GM18858 (cell line): ENCODE measurements at regions not wholly inside any gene's neighbourhood (a gene's known extent, or its start where the extent isn't known, plus 50 kb on each side); places are given as distances from the start of the nearest gene placed in this dataset.

ENCODE experiments used
- ATAC-seq: cut with Tn5 transposase; IDR thresholded peaks from one replicate; pipeline ENCODE4 v1.9.1; 2021; ENCODE audit not compliant: unreplicated experiment

DNA sequence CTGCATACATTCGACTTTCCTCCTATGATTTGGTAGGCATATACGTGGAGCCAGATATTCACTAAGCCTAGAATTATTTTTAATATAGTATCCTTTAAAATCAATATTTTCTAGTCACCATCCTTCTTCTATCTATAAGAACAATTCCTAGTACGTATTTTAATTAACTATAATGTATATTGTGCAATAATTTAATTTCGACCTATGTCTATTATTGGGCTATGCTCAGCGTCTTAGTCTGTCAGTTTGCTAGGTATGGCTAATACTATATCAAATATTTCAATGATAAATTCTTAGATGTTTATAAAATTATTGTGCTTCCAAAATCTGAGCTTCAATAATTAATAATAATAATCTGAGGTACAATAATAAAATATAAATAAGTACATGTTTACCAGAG lies 705.3 kb downstream of the PRELID2 start:
- no peak for ATAC-seq

DNA sequence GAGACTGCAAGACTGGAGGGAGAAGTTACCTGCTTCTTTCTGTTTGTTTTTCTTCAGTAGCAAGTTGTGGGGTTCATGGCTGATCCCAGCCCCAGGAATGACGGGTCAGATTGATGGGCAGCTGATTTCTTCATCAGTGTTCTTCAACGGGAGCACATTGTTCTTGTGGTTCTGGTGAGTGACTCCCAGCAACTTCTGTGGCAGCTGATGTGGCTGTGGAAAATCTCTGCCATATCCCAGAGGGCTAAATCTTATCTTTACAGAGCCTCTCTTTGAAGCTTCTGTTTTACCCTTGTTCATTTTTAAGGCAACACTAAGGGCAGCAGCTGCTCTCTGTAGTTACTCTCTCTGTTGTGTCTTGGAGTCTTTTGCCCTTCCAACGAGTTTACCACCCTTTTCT lies 710.3 kb downstream of the PRELID2 start:
- no peak for ATAC-seq

DNA sequence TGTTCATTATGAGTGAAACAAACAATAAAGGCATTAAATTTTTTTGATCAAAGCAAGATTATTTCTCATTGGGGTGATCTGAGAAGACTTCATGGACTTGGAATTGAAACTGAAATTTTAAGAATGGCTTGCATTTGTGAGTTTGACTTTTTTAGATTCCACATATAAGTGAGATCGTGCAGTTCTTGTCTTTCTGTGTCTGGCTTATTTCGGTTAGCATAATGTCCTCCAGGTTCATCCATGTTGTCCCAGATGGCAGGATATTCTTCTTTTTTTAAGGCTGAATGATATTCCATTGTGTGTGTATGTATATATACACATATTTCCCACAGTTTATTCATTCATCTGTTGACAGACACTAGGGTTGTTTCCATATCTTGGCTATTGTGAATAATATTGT lies 716.5 kb downstream of the PRELID2 start:
- no peak for ATAC-seq

DNA sequence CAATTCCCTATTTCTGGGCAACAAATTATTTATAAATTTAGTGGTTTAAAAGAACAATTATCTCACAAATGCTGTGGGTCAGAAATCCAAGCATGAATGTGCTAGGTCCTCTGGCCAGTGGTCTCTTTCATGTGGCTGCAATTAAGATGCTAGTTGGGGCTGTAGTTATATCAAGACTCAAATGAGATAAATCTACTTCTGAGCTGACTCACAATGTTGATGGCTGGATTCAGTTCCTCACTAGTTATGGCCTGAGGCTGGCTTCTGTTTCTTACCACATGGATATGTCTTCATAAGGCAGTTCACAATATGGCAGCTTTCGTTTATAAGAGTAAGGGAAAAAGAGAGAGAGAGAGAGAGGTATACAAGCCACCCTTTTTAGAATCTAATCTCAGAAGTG lies 717.0 kb downstream of the PRELID2 start:
- no peak for ATAC-seq

DNA sequence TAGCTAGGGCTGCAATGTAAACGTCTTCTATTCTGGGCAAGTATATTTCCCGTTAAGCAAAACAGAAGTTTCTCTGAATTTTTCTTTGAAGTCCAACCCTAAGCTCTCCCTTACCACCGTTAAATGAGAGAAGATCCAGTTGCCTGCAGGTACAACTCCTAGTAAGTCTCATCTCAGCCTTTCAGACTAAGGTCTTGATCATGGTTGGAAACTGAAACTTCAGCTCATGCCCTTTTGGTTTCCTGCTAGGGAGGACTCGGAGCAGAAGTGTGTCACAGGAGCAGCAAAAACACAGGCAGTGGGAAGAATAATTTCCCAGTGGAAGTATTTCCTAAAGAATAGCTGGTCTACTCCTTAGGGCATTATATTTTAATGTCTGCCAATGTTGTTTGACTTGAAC lies 717.9 kb downstream of the PRELID2 start:
- ATAC-seq = no peak

DNA sequence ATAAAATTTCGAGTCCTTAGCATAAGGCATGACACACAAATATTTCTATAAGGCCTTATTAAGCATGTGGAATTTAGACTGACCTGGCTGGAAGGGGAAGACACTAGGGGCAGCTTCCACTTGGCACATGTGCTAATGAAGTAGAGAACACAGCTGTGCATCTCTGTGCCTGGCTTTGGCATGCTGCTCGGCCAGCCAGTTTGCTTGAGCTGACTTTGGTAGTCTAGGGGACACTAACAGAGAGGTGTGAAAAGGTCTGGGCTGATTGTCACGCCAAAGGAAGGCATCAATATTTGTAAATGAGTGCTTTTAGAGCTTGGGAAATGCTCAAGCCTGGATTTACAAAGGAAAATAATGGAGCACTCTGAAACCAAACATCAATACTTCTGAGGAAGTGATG lies 723.7 kb downstream of the PRELID2 start:
- no peak for ATAC-seq

DNA sequence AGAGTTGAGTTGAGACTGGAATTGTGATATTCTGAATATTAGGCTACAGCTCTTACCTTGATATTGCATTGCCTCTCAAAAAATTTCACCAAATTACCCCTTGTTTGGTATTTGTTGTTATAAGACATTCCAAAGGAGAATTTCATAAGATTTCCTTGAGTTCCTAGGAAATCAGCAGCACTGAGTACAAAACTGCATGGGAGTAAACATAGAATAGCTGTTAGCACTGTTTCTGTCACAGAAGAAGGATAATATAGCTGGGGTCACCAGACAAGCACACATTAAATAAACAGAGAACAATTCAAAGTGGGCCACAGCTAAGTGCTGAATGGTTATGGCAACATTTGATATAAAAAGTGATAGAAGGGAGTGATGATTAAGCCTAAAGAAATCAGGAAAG lies 724.3 kb downstream of the PRELID2 start:
- ATAC-seq = no peak

DNA sequence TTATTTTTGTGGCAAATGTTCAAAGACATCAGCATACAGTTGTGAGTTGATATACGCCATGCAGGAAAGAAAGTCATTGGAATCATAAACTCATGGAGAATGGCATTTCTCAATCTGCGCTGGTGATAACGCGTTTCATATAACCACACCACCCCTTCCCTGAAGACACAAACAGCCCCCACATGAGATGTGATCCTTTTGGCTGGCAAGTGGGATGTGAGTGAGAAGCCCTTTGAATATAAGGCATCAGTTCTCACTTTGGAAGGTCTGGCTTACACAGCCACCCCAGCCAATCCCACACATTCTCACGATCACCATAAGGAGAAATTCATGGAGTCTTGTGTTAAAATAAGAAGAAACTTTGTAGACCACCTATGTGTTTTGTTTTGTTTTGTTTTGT lies 725.0 kb downstream of the PRELID2 start:
- ATAC-seq = no peak

DNA sequence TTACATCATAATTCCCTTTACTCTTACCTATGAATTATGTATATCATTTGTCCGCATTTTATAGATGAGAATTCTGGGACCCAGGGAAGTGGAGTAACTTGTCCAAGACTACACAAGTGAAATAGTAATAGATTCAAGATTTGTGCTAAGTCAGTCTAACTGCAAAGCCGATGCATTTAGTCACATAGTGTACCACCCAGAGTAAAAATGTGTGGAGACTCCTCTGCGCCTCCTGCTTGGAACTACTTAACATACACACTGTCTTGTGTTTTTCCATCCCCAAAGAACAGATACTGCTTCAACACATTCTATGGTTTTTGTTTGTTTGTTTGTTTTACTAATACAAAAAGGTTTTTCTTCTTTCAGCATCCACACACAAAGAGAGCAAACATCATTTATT lies 729.8 kb downstream of the PRELID2 start:
- ATAC-seq = no peak

DNA sequence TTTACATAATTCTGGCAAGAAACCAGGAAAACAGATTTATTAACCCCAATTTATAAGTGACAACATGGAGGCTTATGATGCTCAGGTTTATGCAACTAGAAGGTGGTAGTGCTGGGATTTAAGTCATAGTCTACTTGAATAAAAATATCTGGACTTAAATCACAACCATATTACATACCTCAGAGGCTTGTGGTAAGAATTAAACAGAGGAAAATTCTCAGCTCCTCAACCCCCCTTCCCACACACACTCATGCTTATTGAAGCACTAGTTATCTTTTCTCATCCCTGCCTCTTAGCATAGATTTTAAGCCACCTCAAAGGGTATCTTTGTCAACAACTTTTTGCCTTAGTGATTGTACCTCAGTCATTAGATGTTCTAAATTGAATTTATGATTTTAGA lies 731.0 kb downstream of the PRELID2 start:
- no peak for ATAC-seq

DNA sequence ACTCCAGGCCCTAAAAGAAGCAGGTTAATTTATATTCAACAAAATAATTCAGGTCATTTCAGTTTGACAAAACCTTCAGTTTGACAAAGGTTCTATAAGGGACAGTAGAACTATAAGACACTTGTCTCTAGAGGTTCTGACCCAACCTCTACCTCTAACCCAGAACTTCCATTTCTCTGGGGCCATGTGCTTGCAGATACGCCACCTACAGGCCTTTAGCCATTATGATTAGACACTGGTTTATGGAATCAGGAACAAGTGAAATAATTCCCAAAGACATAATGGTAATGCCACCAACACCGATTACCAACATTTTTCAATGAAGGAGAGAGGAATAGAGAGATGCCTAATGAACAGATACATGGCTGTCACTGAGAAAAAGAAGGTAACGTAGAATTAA lies 733.9 kb downstream of the PRELID2 start:
- no peak for ATAC-seq

DNA sequence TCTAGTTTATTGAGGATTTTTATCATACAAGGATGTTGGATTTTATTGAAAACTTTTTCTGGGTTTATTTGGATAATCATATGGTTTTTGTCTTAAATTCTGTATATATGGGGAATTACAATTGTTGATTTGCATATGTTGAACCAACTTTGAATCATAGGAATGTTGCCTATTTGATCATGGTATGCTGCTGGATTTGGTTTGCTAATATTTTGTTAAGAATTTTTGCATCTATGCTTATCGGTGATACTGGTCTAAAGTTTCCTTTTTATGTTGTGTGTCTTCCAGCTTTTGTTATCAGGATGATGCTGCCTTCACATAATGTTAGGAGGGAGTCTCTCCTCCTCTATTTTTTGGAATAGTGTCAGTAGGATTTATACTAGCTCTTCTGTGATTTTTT lies 745.0 kb downstream of the PRELID2 start:
- no peak for ATAC-seq

DNA sequence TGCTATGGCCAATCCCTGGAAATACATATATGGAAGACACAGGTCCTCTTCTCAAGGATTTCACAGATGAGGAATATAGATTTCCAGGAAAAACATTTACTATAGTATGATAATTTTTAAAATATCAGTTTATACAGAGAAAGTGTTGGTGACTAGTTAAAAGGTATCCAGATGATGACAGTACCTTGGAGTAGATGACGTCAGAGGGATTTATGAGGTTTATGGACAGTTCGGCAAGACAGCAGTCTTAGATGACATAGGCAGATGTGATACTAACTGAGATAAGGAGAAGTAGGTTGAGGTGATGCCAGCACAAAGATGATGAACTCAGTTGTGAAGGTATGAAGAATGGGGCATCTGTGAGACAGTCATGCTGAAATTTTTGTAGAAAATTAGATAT lies 750.3 kb downstream of the PRELID2 start:
- ATAC-seq = no peak

DNA sequence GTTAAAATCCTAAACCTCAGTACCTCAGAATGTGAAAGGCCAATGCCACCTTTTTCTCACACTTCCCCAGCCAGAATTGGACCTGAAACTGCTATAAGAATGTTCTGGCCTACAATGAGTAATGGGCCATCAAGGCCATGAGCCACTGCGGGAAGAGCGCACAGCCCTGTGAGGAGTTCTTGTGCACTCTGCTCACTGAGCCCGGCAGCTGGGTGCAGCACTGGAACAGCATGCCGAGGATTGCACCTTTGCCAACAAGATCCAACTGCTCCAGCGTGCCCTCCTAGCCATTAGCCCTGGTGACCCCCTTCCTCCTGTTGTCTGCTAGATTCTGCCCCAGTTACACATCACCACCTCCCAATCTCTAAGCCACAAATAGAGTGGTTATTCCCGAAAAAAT lies 758.1 kb downstream of the PRELID2 start:
- no peak for ATAC-seq

DNA sequence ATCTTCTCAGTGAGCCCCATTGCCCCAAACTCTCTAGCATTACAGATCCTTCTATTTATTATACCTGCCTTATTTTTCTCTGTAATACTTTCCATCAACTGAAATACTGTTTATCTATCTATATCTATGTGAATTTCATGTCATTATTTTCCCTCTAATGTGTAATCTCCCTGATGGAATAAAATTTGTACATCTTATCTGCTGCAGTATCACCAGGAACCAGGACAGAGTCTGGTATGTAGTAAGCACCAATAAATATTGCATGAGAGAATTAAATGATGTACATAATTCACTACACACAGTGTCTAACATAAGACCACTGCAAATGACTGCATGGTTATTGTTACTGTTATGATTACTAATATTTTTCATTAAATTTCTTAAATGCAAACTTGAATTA lies 759.1 kb downstream of the PRELID2 start:
- no peak for ATAC-seq

DNA sequence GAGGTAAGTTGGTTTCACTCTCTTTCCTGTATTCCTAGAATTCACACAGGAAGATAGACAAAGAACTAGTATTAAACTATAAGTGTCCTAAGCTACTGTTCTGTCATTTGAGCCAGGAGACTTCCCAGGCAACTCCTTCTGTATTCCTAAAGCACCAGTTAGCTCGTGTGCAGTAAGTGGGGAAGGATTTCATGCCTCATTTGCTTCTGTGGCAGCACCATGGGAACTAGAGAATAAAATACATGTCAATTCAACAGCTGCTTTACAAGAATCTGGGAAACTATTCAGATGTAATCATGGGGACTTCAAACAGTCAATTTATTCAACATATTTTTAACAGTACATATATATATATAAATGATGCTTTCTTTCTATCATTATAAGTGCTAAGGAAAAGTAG lies 762.3 kb downstream of the PRELID2 start:
- no peak for ATAC-seq

DNA sequence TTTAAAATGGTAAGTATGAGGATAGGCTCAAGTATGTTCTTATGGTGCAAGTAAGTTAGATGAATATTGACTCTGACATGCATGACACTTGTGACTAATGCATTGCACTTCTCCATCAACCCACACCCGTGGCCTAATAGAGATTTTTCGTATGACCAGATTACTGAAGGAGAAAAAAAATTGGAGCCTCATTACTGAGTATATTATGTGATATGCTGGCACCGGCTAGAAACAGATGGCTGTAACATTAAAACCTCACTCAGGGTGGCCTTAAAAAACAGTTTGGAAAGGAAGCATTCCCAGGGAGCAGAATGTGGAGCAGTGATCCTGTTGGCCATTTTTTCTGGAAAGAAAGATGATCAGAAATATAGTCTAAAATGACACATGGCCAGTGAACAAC lies 766.4 kb downstream of the PRELID2 start:
- no peak for ATAC-seq

DNA sequence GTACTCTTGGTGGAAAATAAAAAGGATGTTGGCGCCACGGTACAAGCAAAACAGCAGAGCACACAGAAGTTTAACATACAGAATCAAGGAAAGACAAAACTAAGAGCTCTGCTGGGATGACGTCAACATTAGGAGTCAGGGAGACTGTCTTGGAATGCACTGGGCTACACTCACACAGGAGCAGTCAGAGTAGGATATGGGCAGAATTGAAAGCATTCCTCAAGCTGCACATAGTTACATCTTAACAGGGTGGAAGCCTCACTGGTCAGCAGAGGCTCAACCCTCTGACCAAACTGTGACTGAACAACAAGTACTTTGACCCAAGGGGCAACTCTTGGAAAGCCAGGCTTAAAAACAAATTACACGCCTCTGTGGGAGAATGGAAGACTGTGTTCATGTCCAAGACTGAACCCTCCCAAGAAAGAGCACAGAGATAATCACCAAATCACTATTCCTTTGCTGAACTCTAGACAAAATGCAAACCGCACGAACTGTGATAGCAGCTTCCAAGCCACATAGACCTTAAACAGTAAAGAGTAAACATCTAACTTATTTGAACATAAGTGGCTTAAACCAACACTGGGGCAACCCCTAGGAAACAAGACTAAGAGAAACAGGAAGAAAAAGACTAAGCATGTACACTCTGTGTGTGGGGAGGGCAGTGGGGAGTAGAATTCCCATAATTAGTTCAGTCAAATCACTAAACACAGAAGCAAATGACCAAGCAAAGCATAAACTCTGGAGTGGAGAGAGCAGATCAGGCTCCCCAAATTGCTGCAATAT lies 772.7 kb downstream of the PRELID2 start:
- ATAC-seq = no peak

DNA sequence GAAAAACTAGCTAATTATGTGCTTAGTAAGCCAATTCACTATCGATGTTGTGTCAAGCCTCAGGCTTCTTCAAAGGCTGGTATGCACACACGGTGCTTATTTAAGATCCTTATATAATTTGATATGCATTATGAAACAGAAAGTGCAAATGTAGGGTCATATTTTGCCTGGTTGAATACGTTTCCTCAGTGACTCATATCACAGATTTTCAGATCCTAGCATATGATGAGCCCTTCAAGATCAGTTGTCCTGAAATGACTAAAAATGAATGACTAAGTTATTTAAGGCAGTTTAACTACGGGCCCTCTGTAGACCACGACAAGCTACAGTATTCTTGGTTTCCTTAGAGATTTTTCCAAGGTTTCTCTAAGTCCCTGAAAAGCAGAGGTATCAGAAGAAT lies 778.3 kb downstream of the PRELID2 start:
- peak; percentile 99 for ATAC-seq

DNA sequence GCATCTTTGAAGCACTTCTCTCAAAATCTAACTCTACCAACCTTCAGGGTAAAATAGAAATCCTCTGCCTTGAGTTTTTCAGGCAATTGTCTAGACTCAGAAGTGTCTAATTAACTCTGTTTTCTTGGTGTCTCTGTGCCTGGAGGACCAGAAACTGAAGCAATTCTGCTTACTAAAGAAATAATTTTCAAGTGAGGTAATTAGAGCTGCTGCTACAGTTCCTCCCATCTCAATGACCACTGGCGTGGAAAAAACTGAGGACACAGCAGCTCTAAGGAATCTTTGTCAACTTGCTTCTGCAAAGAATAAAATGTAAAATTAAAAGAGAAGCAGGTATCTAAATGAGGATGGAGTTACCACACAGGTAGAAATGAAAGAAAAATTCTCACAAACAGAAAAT lies 785.0 kb downstream of the PRELID2 start:
- no peak for ATAC-seq

DNA sequence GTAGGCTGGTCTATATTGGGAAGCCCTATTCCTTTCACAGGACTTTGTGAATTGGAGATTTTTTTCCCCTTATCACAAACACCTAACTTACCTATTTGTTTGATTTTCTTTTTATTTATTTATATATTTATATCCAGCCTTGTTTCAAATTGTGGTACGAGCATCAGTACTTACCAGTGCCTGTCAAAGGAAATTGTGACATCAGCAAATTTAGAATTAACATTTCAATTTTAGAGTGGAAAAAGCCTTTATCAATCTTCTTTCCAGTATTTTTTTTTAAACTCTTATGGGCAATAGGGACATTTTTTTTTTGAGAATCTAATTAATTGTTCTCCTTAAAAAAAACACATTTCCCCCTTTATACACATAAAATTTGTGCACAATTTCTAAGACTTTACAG lies 790.2 kb downstream of the PRELID2 start:
- no peak for ATAC-seq

DNA sequence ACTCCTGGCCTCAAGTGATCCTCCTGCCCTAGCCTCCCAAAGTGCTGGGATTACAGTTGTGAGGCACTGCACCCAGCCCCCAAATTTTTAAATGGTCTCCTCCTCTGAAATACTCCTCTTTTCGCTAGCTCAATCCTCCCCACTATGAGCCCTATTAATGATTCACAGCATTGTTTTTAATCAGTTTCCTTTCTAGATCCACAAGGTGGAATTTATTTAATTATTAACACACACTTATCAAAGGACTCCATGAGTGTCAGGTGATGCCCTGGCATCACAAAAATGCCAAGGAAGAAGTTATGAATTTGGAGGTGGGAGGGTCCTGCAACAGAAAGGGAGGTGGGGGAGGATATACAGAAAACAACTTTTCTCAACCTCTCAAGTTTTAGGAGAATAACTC lies 806.5 kb downstream of the PRELID2 start:
- ATAC-seq = no peak

DNA sequence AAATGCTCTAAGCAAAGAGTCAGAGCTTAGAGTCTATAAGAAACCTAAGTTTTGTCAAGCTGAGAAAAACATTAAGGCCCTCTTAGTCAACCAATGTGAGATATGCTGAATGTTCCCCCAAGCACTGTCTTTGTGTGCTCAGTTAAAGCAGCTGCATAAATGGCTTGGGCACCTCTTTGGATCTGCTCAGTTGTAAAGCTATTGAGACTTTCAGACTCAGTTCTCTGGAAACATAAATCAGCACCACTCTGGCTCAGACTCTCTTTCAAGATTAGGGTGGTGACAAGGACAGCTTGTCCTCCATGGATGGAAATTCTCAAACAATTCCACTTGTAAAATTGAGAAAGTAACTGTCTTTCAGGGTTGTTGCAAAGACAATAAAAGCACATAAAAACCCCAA lies 807.9 kb downstream of the PRELID2 start:
- no peak for ATAC-seq
